ENCODE measurements at regions not wholly inside any gene's neighbourhood (a gene's known extent, or its start where the extent isn't known, plus 50 kb on each side); places are given as distances from the start of the nearest gene placed in this dataset.

- TF ChIP-seq CTCF (IDR thresholded peaks at IDR 0.05 in 4 of 5, conservative IDR thresholded peaks at IDR 0.05 in 1 of 5): no peak
- no peak for TF ChIP-seq POLR2A (IDR thresholded peaks at IDR 0.05)
Observed at GRCh38 chr6:105819745-105820144, 266.4 kb upstream of the PRDM1 start.

Measured in gastrocnemius medialis (tissue), 4 donors.